Middle frontal gyrus (tissue), 1 donor: ENCODE measurements at regions not wholly inside any gene's neighbourhood (a gene's known extent, or its start where the extent isn't known, plus 50 kb on each side); places are given as distances from the start of the nearest gene placed in this dataset.
"Not testable (repeated sequence)": the region's sequence is repeated elsewhere in the genome, so short reads cannot be mapped to it uniquely, and the experiment has no call there.

ENCODE experiments used
- DNase-seq: peaks from one replicate; pipeline ENCODE4 v3.0.0-alpha.2; 2015; ENCODE audit warnings: low spot score; ENCODE audit errors: extremely low spot score

DNA sequence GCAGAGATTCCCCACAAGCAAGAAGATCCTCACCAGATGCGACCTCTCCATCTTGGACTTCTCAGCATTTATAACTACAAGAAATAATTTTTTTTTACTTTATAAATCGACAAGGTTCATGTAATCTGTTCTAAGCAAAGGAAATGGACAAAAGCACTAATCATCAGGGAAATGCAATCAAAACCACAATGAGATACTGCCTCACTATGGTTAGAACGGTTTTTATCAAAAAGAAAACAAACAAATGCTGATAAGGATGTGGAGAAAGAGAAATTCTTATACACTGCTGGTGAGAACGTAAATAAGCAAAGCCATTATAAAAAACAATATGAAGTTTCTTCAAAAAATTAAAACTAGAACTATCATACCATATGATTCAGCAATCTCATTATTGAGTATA lies 1382.6 kb downstream of the ARAP2 start:
- DNase-seq, result no peak

DNA sequence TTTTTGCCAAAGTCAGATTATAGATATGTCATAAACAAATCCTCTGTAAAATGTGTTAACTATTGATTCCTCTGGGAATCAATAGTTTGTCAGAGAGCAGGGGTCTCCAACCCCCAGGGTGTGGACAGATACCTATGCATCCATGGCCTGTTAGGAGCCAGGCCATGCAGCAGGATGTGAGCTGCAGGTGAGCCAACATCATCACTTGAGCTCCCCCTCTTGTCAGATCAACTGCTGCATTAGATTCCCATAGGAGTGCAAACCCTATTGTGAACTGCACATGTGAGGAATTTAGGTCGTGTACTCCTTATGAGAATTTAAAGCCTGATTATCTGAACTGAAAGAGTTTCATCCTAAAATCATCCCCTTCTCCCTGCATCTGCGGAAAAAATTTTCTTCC lies 1365.4 kb downstream of the ARAP2 start:
- no peak for DNase-seq

DNA sequence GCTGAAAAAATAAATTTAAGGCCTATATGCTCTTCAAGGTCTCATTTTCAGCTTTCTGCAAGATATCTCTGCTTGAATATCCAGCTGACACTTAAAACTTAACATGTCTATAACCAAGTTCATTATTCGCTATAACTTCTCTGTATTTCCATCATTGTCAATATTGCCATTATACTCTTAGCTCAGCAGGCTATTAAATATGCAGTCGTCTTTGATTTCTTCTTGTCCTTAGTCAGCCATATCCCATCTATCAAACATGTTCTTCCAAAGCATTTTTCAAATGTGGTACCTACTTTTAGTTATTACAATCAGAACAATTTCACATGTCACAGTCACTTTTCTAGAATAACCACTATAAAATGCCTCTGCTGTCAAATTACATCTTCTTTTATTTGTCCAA lies 1364.1 kb downstream of the ARAP2 start:
- DNase-seq, result no peak

DNA sequence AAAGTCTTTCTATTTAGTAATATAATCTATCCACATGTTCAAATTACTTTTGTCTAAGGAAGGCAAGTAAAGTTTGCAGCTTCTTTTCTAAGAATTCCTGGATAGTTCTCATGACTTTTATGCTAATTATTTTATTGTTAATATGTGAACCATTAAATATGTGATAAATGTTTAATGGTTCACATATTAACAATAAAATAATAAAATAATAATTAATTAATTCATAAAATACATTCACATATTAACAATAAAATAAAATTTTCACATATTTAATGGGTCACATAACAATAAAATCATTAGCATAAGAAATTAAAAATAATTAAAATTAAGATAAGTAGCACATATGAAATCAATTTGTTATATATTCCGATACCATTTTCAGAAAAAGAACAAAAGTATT lies 1352.4 kb downstream of the ARAP2 start:
- DNase-seq, result no peak

DNA sequence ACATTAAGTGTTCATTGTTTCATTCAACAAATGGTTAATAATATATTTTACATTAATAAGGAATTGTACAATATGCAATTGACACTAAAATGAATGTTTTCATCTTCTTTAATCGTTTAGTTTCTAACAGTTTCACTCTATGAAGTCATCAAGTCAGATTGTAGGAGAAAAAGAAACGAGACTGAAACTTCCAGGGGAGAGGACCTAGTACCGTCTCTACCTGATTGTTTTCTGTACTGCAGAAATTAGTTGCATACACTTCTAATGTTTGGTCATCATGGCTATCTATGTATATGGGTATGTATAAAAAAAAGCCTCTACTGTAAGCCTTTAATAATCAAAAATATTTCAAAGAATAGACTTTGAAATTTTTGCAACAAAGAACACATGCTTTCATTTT lies 1350.9 kb downstream of the ARAP2 start:
- DNase-seq, result no peak

DNA sequence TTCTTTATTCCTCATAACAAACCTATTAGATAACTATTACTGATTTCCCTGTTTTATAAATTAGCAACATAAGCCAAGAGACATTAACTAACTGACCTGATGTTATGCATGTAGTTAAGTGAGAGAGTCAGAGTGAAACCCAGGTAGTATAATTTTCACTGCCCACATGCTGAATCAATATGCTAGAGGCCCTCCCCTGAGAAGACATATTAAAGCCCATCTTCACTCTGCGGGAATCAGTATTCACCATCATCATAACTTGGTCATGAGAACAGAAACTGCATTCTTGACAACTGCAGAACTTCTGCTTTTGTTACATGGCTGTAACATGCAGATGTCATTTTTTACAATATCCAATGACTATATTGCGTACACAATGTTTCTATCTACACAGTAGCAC lies 1324.3 kb downstream of the ARAP2 start:
- no peak for DNase-seq

DNA sequence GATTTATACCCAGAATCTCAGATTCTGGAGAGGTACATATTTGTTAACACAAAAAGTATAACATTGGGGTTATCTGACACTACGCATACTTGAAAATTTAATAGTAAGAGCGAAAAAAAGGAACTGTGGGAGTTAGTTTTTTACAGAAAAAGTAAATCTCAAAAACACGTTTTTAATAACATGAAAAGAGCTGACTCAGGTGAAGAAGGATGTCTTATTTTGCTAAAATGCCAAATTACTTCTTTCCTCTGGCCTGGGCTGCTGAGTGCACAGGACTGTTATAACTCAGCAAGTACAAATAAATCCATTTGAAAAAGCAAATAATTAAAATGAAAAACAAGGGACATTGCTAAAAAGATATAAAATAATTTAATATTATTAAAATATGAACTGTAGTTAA lies 1322.9 kb downstream of the ARAP2 start:
- DNase-seq, result no peak

DNA sequence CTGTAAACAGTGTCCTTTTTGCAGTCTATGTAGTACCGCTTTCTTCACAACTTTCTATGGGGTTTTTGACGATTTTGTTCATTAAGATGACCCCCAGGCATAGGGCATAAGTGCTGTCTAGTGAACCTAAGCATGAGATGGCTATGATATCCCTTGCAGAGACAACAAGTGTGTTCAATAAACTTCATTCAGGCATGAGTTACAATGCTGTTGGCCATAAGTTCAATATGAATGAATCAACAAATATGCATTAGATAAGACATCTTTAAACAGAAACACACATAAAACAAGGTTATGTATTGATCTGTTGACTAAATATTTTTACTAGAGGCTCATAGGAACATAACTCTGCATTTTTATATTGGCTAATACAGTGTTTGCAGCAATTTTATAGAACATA lies 1322.0 kb downstream of the ARAP2 start:
- no peak for DNase-seq

DNA sequence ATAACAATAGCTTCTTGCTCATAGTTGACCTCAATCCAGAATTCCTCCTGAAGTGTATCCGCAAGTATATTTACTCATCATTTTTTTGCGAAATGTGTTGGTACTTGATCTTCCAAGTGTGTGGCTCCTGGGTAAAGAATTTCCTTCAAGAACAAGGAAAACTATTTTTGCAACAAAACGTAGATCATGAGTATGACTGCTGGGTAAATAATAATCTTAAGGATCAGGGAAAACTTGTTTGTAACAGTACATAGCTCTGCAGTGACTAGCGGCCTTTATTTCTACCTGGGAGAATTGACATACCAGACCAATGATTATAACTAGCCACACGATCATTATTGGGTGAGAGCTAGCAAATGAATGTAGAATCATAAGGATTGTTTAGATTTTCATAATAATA lies 1311.7 kb downstream of the ARAP2 start:
- no peak for DNase-seq

DNA sequence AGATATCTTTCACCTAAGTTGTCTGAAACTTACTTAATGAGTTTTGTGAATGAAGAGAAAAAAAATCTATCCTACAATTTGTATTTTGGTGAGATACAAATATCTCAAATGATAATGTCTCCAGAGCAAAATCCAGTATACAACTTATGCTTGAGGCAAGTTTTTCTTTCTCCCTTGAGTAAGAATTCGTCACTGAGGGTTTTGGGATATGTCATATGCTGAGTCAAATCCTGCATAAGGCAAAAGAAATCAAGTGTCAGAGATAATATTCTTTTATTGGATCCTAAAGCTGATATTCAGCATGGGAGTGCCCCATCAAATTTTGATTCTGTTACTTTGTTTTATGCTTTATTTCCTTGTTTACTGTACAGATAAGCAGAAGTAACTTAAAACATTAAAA lies 1308.6 kb downstream of the ARAP2 start:
- DNase-seq, result no peak

DNA sequence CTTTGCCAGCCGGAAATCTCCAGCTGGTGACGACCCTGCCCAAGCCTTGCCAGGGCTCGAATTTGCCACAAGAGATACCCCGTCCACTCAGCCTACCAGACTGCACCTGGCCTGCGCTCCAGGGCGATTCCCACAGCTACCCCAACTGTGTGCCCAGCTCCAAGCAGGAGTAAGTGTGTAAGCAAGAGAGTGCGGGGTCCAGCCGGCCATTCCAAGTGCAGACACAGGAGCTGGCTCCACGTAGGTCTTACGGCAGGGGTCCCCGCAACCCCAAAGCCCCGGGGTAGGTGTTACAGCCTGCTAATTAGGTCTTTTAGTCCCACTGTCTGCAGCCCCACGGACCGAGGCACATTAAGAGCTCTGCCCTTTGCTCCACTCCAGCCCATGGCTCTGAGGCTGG lies 1305.2 kb downstream of the ARAP2 start:
- no peak for DNase-seq

DNA sequence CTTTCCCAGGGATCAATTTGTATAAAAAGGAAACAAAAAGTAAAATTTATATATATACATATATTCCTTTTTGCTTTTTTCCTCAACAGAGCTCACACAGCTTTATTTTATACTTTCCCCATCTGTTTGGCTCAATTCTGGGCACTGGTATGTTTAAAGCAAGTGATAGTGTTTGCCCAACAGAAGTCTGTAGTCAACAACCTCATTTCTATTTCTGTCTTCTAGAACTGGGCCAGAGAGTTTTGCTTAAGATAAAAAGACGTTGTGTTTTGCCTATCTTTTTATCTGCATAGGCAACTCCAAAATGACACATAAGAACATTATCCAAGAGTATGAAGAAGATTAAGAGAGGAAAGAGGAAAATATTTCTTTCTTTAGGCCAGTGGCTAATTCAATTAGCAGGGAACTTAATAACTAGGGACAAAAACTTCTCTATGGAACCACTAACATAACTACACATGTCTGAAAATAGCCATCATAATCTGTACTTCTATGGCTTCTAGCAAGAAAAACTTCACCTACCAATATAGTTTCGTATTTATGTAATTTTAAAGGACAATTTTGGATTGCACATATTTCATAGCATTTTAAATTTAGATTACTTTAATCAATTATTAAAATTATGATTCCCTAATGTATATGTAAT lies 1300.5 kb downstream of the ARAP2 start:
- DNase-seq, result no peak

DNA sequence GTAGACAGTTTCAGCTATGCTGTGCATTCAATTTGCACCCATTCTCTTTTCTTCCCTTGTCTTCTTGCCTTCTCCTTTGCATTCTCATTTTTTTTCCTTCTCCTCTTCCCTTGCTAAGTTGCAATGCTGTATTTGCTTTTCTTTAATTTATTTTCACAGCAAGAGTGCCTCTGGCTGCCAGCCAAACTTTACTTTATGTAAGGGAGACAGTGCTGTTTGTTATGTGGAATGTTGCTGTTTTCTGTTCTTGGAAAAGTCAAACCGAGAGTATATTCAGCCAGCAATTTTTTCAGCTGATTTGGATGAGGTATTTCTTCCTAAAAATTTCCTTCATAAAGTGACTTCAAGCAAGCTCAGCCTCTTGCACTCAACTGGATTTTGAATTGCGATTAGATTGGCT lies 1293.4 kb downstream of the ARAP2 start:
- no peak for DNase-seq

DNA sequence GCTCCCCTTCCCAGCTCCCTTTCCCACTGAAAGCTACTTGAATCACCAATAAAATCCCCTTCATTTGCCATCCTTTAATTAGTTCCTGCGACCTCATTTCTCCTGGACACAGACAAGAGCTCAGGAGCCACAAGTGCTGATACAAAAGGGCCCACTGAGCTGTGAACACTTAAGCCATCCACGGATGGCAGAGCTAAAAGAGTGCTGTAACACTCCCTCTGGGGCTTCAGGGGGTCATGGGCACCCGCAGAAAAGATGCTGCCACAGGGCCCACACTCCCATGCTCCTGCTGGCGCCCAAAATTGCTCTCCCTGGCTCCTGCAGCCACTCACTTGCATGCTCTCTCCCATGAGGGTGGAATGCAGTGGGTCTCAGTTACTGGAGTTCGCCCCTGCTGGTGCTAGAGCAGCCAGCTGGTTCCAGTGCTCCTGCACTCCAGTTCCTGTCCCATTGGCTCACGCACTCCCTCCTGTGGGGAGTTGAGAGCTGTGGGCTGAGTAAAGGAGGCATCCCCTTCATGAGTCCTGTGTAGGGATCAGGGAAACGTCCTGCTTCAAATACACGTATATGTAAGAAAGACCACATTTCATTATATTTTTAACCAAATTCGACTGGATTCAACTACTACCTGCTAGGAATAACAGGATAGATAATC lies 1291.0 kb downstream of the ARAP2 start:
- no peak for DNase-seq

DNA sequence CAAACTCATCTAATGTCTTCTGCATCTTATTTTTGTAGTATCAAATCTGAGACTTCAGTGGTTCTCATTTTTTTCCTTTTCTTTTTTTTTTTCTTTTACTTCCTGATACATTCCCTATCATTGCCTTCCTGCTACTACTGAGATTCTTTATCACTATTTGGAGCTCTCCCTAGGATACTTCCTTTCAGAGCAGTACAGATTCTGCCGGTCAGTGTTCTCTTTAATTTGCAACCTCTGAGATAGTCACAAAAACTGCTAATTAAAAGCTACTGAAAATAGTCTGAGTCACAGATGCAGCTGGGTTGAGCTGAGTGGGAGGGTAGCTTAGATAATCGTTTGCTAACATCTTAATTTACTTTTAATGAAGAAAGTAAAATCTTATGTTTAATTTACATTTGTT lies 1279.7 kb downstream of the ARAP2 start:
- DNase-seq, result no peak

DNA sequence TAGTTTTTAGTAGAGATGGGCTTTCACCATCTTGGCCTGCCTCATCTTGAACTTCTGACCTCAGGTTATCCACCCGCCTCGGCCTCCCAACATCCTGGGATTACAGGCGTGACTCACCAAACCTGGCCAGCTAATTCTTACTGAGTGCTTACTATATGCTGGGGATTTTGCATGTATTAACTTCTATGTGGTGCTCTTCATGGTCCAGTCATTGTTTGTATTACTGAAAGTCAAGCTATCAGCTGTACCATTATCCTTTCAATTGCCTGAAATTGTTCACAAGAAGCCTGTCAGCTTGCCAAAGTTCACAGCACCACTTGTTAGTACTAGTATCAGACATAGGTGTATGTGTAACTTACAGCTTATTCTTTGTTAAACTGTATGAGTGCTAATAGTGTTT lies 1272.1 kb downstream of the ARAP2 start:
- no peak for DNase-seq

DNA sequence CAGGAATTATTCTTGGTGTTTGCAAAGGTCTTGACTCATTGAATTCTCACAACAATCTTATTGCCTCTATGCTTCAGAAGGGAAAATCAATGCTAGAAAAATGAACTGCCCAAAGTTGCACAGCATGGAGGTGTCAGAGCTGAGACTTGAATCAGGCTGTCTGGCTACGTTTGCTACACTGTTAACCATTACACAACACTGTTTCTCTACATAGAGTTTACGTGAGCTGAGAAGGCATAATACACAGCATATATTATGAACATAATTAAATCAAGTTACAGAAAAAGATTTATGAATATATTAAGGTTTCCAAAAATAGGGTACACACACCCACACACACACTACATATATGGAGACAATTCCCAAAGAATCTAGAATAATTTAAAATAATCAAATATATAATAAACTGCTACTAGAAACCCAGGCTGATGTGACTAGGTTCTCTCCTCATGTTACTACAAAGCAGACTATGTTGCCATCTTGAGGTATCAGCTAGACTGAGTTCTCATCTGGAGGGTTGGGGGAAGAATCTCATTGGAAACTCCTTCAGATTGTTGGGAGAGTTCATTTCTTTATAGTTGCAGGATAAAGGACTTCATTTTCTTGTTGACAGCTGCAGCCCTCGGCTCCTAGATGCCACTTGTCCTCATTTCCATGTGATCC lies 1270.5 kb downstream of the ARAP2 start:
- no peak for DNase-seq

DNA sequence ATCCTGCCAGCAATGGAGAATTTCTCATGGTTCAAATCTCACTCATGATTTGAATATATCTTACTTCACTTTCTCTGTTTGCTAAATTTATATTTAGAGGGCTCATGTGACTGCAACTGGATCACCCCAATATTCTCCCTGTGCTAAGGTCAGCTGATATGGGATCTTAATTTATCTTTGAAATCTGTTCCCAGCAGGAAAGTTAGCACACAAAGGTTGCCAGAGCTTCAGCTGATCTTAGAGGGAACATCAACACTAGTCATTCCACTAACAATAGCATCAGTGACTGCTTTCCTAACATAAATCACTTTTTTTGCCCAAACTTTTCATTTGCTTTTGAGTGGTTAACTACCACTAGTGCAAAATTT lies 1270.0 kb downstream of the ARAP2 start:
- no peak for DNase-seq

DNA sequence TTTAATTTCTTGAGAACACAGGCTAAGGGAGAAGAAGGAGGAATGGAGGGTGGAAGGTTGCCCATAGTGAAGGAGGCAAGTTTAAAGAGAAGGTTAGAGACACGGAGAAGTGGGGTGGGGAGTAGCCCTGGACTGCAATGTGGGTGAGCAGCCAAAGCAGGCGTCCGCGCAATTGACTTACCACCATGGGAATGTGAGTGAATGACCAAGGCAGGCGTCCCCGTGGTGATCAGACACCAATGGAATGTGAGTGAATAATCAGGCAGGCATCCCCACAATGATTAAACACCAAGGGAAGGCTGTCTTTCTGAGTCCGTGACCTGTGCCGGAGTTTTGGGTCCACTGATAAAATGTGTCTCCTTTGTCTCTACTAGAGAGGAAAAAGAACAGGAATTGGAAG lies 1223.1 kb downstream of the ARAP2 start:
- DNase-seq, result not testable (repeated sequence)

DNA sequence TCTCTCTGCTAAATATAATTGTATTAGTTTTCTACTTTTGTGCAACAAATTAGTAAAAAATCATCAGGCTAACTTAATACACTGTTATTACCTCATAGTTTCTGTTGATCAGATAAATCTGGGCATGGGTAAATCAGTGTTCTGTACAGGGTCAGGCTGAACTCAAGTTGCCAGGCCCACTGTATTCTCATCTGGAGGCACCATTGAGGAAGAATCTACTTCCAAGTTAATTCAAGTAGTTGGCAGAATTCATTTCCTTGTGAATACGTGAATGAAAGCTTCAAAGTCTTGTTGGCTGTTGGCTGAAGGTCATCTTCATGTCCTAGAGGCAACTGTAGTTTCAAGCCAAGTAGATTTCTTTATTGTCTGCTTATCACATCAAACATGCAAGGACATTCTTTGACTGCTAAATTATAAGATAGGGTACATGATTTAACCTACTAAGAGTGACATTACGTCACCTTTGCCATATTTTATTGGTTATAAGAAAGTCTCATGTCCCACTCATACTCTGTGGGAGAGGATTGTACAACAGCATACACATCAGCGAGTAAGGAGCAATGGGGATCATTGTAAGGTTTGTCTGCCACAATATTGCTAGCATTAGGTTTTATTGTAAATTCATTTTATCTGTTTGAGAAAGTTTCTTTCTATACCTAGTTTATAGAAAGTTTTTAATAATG lies 1219.0 kb downstream of the ARAP2 start:
- no peak for DNase-seq

DNA sequence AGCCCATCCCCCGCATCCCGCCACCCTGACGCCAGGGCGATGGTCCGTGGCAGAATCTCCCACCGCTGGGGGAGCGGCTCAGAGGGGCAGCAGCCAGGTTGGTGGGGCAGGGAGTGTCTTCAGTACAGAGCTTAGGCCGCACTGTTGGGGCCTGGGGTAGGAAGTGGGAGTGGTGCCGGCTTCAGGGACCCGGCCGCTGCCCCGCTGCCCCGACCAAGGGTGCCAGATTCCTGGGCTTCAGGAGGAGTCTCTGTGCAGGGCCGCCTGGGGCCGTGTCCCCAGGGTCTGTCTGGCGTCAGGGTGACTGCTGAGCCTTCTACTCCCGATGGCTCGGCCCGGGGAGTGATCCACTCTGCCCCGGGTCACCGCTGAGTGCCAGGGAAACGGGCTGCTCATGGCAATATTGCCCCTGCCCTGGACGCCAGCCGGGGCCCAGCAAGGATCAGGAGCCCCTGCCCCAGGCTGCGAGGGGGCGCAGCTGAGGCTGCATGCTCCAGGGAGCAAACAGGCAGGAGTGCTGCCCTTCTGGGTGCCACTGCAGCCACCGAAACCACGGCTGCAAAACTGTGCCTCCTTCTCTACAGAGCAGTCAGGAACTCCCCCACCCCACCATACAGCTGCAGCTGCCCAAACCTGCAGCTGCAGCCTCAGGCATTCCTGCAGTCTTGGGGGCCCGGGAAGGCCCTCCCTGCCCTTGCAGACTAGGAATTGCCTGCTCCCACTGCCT lies 1206.1 kb downstream of the ARAP2 start:
- no peak for DNase-seq

DNA sequence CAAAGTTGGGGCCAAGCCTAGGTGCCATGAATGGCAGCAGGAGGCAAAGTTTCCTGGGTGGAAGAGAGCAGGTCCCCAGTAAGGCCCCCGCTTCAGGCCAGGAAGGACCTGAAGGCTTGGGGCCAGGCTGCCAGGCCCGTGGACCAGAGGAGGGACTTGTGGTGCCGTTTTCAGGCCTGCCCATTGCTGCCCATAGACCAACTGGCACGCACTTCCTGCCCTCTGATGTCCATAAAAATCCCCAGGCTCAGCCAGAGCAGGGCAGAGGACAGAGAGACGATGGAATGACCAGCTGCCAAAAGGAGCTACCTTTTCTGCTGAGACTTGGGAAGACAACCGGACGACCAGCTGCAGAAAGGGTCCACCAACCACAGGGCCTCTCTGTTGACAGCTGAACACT lies 1205.5 kb downstream of the ARAP2 start:
- no peak for DNase-seq
